K562 (cell line): ENCODE measurements at regions not wholly inside any gene's neighbourhood (a gene's known extent, or its start where the extent isn't known, plus 50 kb on each side); places are given as distances from the start of the nearest gene placed in this dataset.

Experiments
- ATAC-seq: fragments of 200-7000 bp; cut with Tn5 transposase; 3 replicates; pipeline ENCODE4 v1.9.1; 2020; ENCODE audit warnings: moderate library complexity
- BruUV-seq: library from RNA; stranded (reverse); fragments of 400-500 nt; replicated peaks from 2 replicates; lab custom pipeline; 2021; lab: Mats Ljungman, UMichigan
- CTCF ChIA-PET: fragments of 300-600 bp; formaldehyde crosslinking; extraction: SDS; loops from one replicate; lab custom pipeline; 2021; ENCODE audit warnings: low intra/inter-chr PET ratio; lab: Yijun Ruan, JAX
- POLR2A ChIA-PET: fragments of 300-600, 350-650 bp; sonication (Branson Sonifier 250); formaldehyde crosslinking; extraction: SDS; loops from one replicate; lab custom pipeline; 2021; ENCODE audit warnings: antibody characterized with exemption, inconsistent platforms; lab: Yijun Ruan, JAX
- DNase-seq, 4 experiments: peaks; one replicate each; pipeline versions ENCODE4 v3.0.0 to v3.0.0-alpha.2; 2011 to 2018; ENCODE audit warnings: low spot score in 3 of 4, mixed read lengths in 3 of 4; ENCODE audit errors: extremely low read depth in 1 of 4
- FAIRE-seq: peaks from 2 replicates; lab custom pipeline; 2011; peaks lifted over from hg19 to GRCh38; lab: Jason Lieb, UNC
- H2AFZ ChIP-seq: 2 replicates; pipeline ENCODE4 v1.6.0; 2011; ENCODE audit warnings: low read depth, low read length, control low read depth, inconsistent platforms
- H3K27ac ChIP-seq: fragments of 200-600 bp; 3 replicates; pipeline ENCODE4 v1.8.0; 2011; ENCODE audit warnings: low read depth, mild to moderate bottlenecking, control low read depth, inconsistent platforms, low read length, moderate library complexity, mixed read lengths; ENCODE audit errors: extremely low read depth
- H3K27me3 ChIP-seq, 2 experiments: fragments of 300-600 bp in 1 of 2; 2 replicates in 1 of 2; 3 replicates in 1 of 2; pipeline versions ENCODE4 v1.6.0 to v1.8.0; 2011; ENCODE audit warnings: inconsistent platforms in 2 of 2, low read length in 2 of 2, mild to moderate bottlenecking in 1 of 2, mixed read lengths in 1 of 2, moderate library complexity in 1 of 2; ENCODE audit not compliant: control insufficient read depth in 2 of 2, insufficient read depth in 2 of 2
- H3K36me3 ChIP-seq: fragments of 300-600 bp; 3 replicates; pipeline ENCODE4 v1.8.0; 2011; ENCODE audit warnings: mild to moderate bottlenecking, low read length, inconsistent platforms; ENCODE audit not compliant: control insufficient read depth, insufficient read depth
- H3K4me1 ChIP-seq, 2 experiments: fragments of 200-600 bp in 1 of 2; replicated peaks in 1 of 2; 2 replicates in 1 of 2; 3 replicates in 1 of 2; pipeline versions ENCODE4 v1.5.1 to v1.8.0; 2011; ENCODE audit warnings: inconsistent platforms in 2 of 2, low read length in 2 of 2, mild to moderate bottlenecking in 1 of 2, mixed read lengths in 1 of 2, moderate library complexity in 1 of 2; ENCODE audit not compliant: control insufficient read depth in 2 of 2, insufficient read depth in 2 of 2
- H3K4me2 ChIP-seq: 2 replicates; pipeline ENCODE4 v1.6.1; 2011; ENCODE audit warnings: low read length, control low read depth, inconsistent platforms, mixed read lengths; ENCODE audit not compliant: insufficient read depth
- H3K4me3 ChIP-seq: fragments of 200-600 bp; sonication (generic), shearing (Covaris generic); 2 replicates; pipeline ENCODE4 v1.5.1; 2016; ENCODE audit warnings: control low read depth, inconsistent platforms
- H3K79me2 ChIP-seq: fragments of 200-600 bp; 3 replicates; pipeline ENCODE4 v1.8.0; 2011; ENCODE audit warnings: low read length, inconsistent platforms; ENCODE audit not compliant: control insufficient read depth, insufficient read depth
- H3K9ac ChIP-seq, 2 experiments: 2 replicates each; pipeline versions ENCODE4 v1.6.0 to v1.6.1; 2011; ENCODE audit warnings: low read depth in 2 of 2, low read length in 2 of 2, control low read depth in 1 of 2, inconsistent platforms in 1 of 2, mild to moderate bottlenecking in 1 of 2, mixed read lengths in 1 of 2; ENCODE audit not compliant: insufficient read depth in 1 of 2
- H3K9me1 ChIP-seq: one replicate; pipeline ENCODE4 v1.6.0; 2011; ENCODE audit warnings: inconsistent platforms, mild to moderate bottlenecking, low read length, moderate library complexity; ENCODE audit not compliant: control insufficient read depth, insufficient read depth
- H3K9me3 ChIP-seq: replicated peaks from 2 replicates; pipeline ENCODE4 v1.5.1; 2011; ENCODE audit warnings: low read depth, low read length, inconsistent platforms; ENCODE audit not compliant: control insufficient read depth, insufficient read depth
- H4K20me1 ChIP-seq: replicated peaks from 2 replicates; pipeline ENCODE4 v1.6.1; 2011; ENCODE audit warnings: low read length, inconsistent platforms, mixed read lengths; ENCODE audit not compliant: control insufficient read depth, insufficient read depth
- FOS ChIP-seq: IDR thresholded peaks from 3 replicates; pipeline ENCODE4 v1.6.1; 2011; ENCODE audit not compliant: insufficient read length; ENCODE audit errors: extremely low read depth
- HLTF ChIP-seq: fragments of 450-650 bp; IDR thresholded peaks from 2 replicates; pipeline ENCODE4 v1.6.1; 2016
- JUNB ChIP-seq: fragments of 450-650 bp; formaldehyde crosslinking; conservative IDR thresholded peaks from 2 replicates; pipeline ENCODE4 v1.4.0; 2020; ENCODE audit warnings: mild to moderate bottlenecking
- KAT2B ChIP-seq: IDR thresholded peaks from one replicate; pipeline ENCODE4 v1.6.1; 2012; ENCODE audit warnings: low read depth, mild to moderate bottlenecking, control low read depth, inconsistent platforms, low read length, moderate library complexity
- SAP30 ChIP-seq: fragments of 200-600 bp; sonication (generic); IDR thresholded peaks from 2 replicates; pipeline ENCODE4 v1.6.1; 2012; ENCODE audit warnings: borderline replicate concordance, low read depth, mild to moderate bottlenecking, moderate library complexity, low read length, control low read depth, inconsistent platforms; ENCODE audit not compliant: insufficient read depth, poor library complexity, severe bottlenecking
- WGBS: fragments of 100-300 bp; shearing (Covaris generic); methylation state at CpG from one replicate; pipeline ENCODE4 v1.1.6; 2016; ENCODE audit warnings: low coverage, mixed read lengths; ENCODE audit not compliant: insufficient coverage; ENCODE audit errors: missing lambda C conversion rate; 5-methylcytosine and 5-hydroxymethylcytosine counted together
- in situ Hi-C: fragments of 300-500 bp; cut with MboI; formaldehyde crosslinking; loops from 4 replicates; pipeline ENCODE4 v1.15.0; 2018; ENCODE audit warnings: inconsistent platforms, mixed read lengths
- intact Hi-C: fragments of 100-400 bp; cut with micrococcal nuclease; formaldehyde crosslinking; loops from 2 replicates; pipeline ENCODE4 v1.14.2; 2022
- TF ChIP-seq, protein P1 (sequence below): fragments of 450-650 bp; formaldehyde crosslinking; IDR thresholded peaks from 2 replicates; pipeline ENCODE4 v1.4.0; 2022; ENCODE audit warnings: missing genetic modification characterization
- TF ChIP-seq, protein P2 (sequence below), 2 experiments: fragments of 450-650 bp; formaldehyde crosslinking in 1 of 2; IDR thresholded peaks; 2 replicates each; pipeline versions ENCODE4 v1.4.0 to v1.6.1; 2014 to 2020; ENCODE audit warnings: mild to moderate bottlenecking in 2 of 2, borderline replicate concordance in 1 of 2, low read depth in 1 of 2

DNA sequence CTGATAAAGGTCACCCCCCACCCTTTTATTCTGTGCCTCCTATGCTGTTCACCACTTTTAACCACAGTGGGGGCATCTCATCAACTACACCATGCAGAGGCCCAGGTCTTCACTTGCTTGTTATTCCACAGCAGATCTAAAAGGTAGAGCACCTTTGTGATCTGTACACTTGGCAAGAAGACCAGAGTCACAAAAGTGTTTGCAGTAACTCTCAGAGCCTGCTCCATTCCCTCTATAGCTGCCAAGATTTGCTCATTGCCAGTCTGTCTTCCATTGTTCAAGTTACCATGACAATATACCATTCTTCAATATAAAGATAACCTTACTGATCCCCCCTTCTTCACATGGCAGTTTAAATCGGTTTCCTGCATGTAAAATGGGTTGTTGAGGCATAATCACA is 180.0 kb downstream of the TOX3 start:
- Histone ChIP-seq H3K9me1 (no peaks in the 10 kb centered on the region), H2AFZ (no peak overlapping the region), H4K20me1 (no peaks in the 10 kb centered on the region), H3K27me3 (no peaks in the 10 kb centered on the region), H3K4me3 (no peak overlapping the region), H3K9ac (no peak overlapping the region), H3K36me3 (no peaks in the 10 kb centered on the region), H3K9me3 (no peaks in the 10 kb centered on the region; the same call in 1 of the 2 replicates), H3K27ac (no peak overlapping the region), H3K4me2 (no peak overlapping the region), H3K4me1 (no peaks in the 10 kb centered on the region), H3K79me2 (no peaks in the 10 kb centered on the region)
- ATAC-seq = no peak
- DNase-seq = no peak
- 0% methylated on average over 1 of the region's 1 CpG for WGBS
- FAIRE-seq = no peak
- no peak for TF ChIP-seq SAP30
- BruUV-seq = no TSS peak
- intact Hi-C loops (no loop called here), in situ Hi-C loops (no loop called here)
- CTCF ChIA-PET = no interaction called here
- POLR2A ChIA-PET = no interaction called here

DNA sequence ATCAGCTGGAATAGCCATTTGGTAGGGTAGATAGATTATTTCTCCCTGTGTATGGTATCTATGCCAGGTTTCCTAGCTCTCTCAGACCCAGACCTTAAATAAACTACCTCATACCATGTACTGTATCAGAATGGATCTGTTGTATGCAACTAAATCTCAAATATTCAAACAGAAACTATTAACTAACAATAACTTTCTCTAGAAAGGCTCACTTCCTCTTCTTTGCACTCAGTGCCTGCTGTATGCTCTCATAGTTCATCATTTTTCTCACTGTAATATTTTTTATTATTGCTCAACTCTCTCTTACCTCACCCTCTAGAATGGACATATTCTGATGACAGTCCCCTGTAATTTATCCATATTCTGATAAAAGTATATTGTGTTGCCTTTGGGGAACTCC is 182.4 kb downstream of the TOX3 start:
- Histone ChIP-seq H4K20me1 (no peaks in the 10 kb centered on the region), H3K9me1 (no peaks in the 10 kb centered on the region), H3K36me3 (no peaks in the 10 kb centered on the region), H3K27ac (no peak overlapping the region), H3K4me3 (no peak overlapping the region), H3K79me2 (no peaks in the 10 kb centered on the region), H3K9ac (no peak overlapping the region), H3K4me1 (no peaks in the 10 kb centered on the region), H3K4me2 (no peak overlapping the region), H2AFZ (no peak overlapping the region), H3K9me3 (peaks cover 3% of the 10 kb centered on the region; the same call in 1 of the 2 replicates), H3K27me3 (no peaks in the 10 kb centered on the region)
- intact Hi-C loops = no loop called here
- no peak for DNase-seq
- in situ Hi-C loops = no loop called here
- BruUV-seq = no TSS peak
- no peak for TF ChIP-seq FOS
- no peak for TF ChIP-seq KAT2B
- TF ChIP-seq, protein P1, sequence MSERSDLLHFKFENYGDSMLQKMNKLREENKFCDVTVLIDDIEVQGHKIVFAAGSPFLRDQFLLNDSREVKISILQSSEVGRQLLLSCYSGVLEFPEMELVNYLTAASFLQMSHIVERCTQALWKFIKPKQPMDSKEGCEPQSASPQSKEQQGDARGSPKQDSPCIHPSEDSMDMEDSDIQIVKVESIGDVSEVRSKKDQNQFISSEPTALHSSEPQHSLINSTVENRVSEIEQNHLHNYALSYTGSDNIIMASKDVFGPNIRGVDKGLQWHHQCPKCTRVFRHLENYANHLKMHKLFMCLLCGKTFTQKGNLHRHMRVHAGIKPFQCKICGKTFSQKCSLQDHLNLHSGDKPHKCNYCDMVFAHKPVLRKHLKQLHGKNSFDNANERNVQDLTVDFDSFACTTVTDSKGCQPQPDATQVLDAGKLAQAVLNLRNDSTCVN (CRISPR knock-in tag) = no peak
- no peak for TF ChIP-seq JUNB (CRISPR knock-in tag)
- TF ChIP-seq HLTF = no peak
- TF ChIP-seq, protein P2, sequence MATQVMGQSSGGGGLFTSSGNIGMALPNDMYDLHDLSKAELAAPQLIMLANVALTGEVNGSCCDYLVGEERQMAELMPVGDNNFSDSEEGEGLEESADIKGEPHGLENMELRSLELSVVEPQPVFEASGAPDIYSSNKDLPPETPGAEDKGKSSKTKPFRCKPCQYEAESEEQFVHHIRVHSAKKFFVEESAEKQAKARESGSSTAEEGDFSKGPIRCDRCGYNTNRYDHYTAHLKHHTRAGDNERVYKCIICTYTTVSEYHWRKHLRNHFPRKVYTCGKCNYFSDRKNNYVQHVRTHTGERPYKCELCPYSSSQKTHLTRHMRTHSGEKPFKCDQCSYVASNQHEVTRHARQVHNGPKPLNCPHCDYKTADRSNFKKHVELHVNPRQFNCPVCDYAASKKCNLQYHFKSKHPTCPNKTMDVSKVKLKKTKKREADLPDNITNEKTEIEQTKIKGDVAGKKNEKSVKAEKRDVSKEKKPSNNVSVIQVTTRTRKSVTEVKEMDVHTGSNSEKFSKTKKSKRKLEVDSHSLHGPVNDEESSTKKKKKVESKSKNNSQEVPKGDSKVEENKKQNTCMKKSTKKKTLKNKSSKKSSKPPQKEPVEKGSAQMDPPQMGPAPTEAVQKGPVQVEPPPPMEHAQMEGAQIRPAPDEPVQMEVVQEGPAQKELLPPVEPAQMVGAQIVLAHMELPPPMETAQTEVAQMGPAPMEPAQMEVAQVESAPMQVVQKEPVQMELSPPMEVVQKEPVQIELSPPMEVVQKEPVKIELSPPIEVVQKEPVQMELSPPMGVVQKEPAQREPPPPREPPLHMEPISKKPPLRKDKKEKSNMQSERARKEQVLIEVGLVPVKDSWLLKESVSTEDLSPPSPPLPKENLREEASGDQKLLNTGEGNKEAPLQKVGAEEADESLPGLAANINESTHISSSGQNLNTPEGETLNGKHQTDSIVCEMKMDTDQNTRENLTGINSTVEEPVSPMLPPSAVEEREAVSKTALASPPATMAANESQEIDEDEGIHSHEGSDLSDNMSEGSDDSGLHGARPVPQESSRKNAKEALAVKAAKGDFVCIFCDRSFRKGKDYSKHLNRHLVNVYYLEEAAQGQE (IDR thresholded peaks at IDR 0.05; ENCODE audit: borderline replicate concordance) = no peak
- TF ChIP-seq, protein P2 (CRISPR knock-in tag; IDR thresholded peaks at IDR 0.05; ENCODE audit: low read depth) = no peak
- ATAC-seq = no peak
- ChIA-PET CTCF (no interaction called here), POLR2A (no interaction called here)
- no peak for FAIRE-seq
